Breast epithelium (tissue), 4 donors: ENCODE measurements at regions not wholly inside any gene's neighbourhood (a gene's known extent, or its start where the extent isn't known, plus 50 kb on each side); places are given as distances from the start of the nearest gene placed in this dataset.

Experiments
- DNase-seq, 2 donors: peaks; one replicate each; pipeline ENCODE4 v3.0.0-alpha.2; 2019; ENCODE audit warnings: low spot score in 2 of 2
- H3K27ac ChIP-seq, 2 donors: fragments of 200-600 bp; sonication (generic) in 1 of 2; one replicate each; pipeline ENCODE4 v1.5.1; 2016 to 2019; ENCODE audit warnings: mild to moderate bottlenecking in 1 of 2
- H3K27me3 ChIP-seq, 2 donors: fragments of 200-600 bp; sonication (generic) in 1 of 2; one replicate each; pipeline versions ENCODE4 v1.5.1 to v1.6.0; 2017 to 2019; ENCODE audit warnings: control low read depth in 1 of 2, mild to moderate bottlenecking in 1 of 2
- H3K36me3 ChIP-seq: fragments of 200-600 bp; one replicate; pipeline ENCODE4 v1.5.1; 2019
- H3K4me1 ChIP-seq, 2 donors: fragments of 200-600 bp; sonication (generic); one replicate each; pipeline ENCODE4 v1.5.1; 2016 to 2019; ENCODE audit warnings: control low read depth in 1 of 2
- H3K4me3 ChIP-seq, 3 donors: fragments of 200-600 bp; sonication (generic); 1 replicate in 2 of 3; 2 replicates in 1 of 3; pipeline ENCODE4 v1.5.1; 2016 to 2019; ENCODE audit warnings: mild to moderate bottlenecking in 3 of 3, moderate library complexity in 2 of 3
- H3K9me3 ChIP-seq, 2 donors: fragments of 200-600 bp; sonication (generic) in 1 of 2; one replicate each; pipeline ENCODE4 v1.5.1; 2016 to 2019; ENCODE audit warnings: control low read depth in 1 of 2
- POLR2A ChIP-seq: fragments of 450-650 bp; IDR thresholded peaks from one replicate; pipeline ENCODE4 v1.6.1; 2016; ENCODE audit warnings: antibody characterized with exemption, mild to moderate bottlenecking, moderate library complexity
- POLR2AphosphoS5 ChIP-seq, 3 donors: sonication (generic); formaldehyde crosslinking; IDR thresholded peaks; one replicate each; pipeline ENCODE4 v1.6.1; 2017; ENCODE audit warnings: antibody characterized with exemption in 3 of 3
- intact Hi-C: fragments of 100-400 bp; cut with DNase I; formaldehyde crosslinking; loops from one replicate; pipeline ENCODE4 v1.15.1; 2023; ENCODE audit warnings: low total_unique reads
- TF ChIP-seq, protein P1 (sequence below), 3 donors: fragments of 450-650 bp; IDR thresholded peaks; one replicate each; pipeline ENCODE4 v1.5.1; 2016 to 2017; ENCODE audit warnings: antibody characterized with exemption in 3 of 3, mild to moderate bottlenecking in 3 of 3, moderate library complexity in 3 of 3

DNA sequence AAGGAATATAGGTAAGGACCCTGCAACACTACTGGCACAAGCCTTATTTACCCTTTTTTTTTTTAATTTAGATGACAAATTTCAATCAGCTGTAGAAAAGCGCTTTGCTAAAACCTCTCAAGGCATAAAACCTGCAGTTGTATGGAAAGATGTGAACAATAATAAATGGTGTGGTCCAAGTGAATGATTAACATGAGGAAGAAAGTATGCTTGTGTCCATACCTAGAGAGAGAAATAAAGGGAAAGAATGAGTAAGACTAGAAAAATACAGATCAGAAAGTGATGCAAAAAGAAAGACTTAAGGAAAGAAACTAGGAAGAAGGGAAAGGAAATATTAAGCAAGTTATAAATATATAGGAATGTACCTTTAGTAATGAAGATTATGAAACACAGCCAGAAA is 119.2 kb upstream of the SCN7A start:
- no peak for DNase-seq
- intact Hi-C loops = no loop called here
- Histone ChIP-seq H3K27me3 (no peaks in the 10 kb centered on the region), H3K4me3 (no peak overlapping the region), H3K27ac (no peak overlapping the region), H3K36me3 (no peaks in the 10 kb centered on the region), H3K9me3 (no peaks in the 10 kb centered on the region), H3K4me1 (no peaks in the 10 kb centered on the region)
- TF ChIP-seq, protein P1, sequence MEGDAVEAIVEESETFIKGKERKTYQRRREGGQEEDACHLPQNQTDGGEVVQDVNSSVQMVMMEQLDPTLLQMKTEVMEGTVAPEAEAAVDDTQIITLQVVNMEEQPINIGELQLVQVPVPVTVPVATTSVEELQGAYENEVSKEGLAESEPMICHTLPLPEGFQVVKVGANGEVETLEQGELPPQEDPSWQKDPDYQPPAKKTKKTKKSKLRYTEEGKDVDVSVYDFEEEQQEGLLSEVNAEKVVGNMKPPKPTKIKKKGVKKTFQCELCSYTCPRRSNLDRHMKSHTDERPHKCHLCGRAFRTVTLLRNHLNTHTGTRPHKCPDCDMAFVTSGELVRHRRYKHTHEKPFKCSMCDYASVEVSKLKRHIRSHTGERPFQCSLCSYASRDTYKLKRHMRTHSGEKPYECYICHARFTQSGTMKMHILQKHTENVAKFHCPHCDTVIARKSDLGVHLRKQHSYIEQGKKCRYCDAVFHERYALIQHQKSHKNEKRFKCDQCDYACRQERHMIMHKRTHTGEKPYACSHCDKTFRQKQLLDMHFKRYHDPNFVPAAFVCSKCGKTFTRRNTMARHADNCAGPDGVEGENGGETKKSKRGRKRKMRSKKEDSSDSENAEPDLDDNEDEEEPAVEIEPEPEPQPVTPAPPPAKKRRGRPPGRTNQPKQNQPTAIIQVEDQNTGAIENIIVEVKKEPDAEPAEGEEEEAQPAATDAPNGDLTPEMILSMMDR (IDR thresholded peaks at IDR 0.05) = no peak
- TF ChIP-seq POLR2A = no peak
- no peak for TF ChIP-seq POLR2AphosphoS5 (IDR thresholded peaks at IDR 0.05)

DNA sequence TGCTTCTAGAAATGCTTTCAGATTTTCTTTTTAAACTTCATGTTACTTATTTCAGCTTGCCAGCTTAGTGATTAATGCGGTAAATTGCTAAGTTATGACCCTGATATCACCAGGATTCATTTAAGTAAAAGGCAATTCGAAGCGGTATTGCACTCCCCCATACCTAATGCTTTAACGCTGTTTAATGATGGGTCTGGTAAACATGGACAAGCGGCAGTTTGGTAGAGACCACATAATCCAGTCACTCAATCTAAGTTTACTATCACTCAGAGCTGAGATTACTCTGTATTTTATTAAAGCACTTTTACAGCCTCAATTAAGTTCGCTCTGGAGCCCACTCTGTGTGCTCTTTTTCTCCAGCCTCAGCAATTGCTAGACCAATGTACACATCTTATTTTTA is 118.2 kb upstream of the SCN7A start:
- no peak for DNase-seq
- H3K4me1 ChIP-seq = no peaks in the 10 kb centered on the region
- TF ChIP-seq POLR2A (no peak), POLR2AphosphoS5 (IDR thresholded peaks at IDR 0.05) (no peak)
- TF ChIP-seq, protein P1 (IDR thresholded peaks at IDR 0.05) = no peak
- H3K9me3 ChIP-seq = no peaks in the 10 kb centered on the region
- H3K4me3 ChIP-seq = no peak overlapping the region
- H3K36me3 ChIP-seq = no peaks in the 10 kb centered on the region
- H3K27ac ChIP-seq = no peak overlapping the region
- intact Hi-C loops = no loop called here
- H3K27me3 ChIP-seq = no peaks in the 10 kb centered on the region

DNA sequence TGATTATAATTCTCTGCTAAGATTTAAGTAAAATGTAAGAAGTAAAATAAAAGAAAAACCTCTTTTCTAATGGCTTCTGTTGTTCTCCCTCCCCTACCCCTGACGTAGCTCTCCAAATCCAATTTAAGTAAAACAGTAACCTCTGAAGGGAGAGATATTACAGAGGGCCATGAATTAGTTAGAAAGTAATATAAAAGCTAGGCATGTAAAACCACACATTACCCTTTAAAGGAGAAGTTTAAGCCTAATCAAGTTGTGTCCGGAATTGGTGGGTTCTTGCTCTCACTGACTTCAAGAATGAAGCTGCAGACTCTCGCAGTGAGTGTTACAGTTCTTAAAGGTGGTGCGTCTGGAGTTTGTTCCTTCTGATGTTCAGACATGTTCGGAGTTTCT is 116.9 kb upstream of the SCN7A start:
- no peaks in the 10 kb centered on the region for H3K9me3 ChIP-seq
- H3K27ac ChIP-seq = no peak overlapping the region
- DNase-seq = no peak
- no peaks in the 10 kb centered on the region for H3K4me1 ChIP-seq
- no peaks in the 10 kb centered on the region for H3K27me3 ChIP-seq
- TF ChIP-seq, protein P1 (IDR thresholded peaks at IDR 0.05) = no peak
- TF ChIP-seq POLR2AphosphoS5 (IDR thresholded peaks at IDR 0.05) = no peak
- TF ChIP-seq POLR2A = no peak
- intact Hi-C loops = no loop called here
- no peaks in the 10 kb centered on the region for H3K36me3 ChIP-seq
- peak overlapping the region in 2 of 3 donors; percentile 16 to 31 for H3K4me3 ChIP-seq

DNA sequence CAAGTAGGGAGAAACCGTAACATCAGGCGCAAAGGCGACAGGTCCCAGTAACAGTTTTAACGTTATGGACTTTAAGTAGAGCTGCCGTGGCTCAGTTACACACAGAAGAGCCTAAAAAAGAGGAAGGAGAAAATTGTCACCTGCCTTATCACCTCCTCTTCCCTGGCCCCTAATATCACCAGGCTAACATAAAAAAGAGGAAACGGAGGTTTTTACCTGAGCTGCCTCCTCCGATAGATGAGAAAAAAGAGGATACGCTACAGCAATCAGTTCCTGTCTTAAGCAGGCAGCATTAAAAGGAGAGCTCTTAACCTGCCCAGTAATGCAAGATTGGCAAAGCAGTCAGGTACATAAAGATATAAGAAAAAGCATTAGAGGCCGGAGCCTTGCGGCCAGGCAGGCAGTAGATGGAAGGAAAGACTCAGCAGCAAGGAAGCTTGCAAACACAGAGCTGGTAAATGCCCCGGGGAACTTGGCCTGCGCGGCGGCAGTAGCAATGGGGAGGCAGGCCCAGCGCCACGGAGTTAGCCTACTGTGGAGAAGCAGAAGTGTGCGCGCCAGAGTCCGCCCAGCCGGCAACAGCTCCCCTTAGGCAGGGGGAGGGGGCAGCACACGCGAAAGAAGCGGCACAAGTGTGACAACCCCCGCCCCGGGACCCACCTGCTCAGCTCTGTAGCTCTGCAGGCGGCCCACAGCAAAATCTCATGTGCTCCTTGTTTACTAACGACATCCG is 116.3 kb upstream of the SCN7A start:
- no peak overlapping the region for H3K27ac ChIP-seq
- no peaks in the 10 kb centered on the region for H3K4me1 ChIP-seq
- no peaks in the 10 kb centered on the region for H3K27me3 ChIP-seq
- peak overlapping the region in 2 of 3 donors; percentile 16 to 31 for H3K4me3 ChIP-seq
- no peaks in the 10 kb centered on the region for H3K9me3 ChIP-seq
- DNase-seq = no peak
- no peaks in the 10 kb centered on the region for H3K36me3 ChIP-seq
- TF ChIP-seq, protein P1 (IDR thresholded peaks at IDR 0.05) = no peak
- TF ChIP-seq POLR2AphosphoS5 (IDR thresholded peaks at IDR 0.05) (no peak), POLR2A (no peak)
- intact Hi-C loops = no loop called here

DNA sequence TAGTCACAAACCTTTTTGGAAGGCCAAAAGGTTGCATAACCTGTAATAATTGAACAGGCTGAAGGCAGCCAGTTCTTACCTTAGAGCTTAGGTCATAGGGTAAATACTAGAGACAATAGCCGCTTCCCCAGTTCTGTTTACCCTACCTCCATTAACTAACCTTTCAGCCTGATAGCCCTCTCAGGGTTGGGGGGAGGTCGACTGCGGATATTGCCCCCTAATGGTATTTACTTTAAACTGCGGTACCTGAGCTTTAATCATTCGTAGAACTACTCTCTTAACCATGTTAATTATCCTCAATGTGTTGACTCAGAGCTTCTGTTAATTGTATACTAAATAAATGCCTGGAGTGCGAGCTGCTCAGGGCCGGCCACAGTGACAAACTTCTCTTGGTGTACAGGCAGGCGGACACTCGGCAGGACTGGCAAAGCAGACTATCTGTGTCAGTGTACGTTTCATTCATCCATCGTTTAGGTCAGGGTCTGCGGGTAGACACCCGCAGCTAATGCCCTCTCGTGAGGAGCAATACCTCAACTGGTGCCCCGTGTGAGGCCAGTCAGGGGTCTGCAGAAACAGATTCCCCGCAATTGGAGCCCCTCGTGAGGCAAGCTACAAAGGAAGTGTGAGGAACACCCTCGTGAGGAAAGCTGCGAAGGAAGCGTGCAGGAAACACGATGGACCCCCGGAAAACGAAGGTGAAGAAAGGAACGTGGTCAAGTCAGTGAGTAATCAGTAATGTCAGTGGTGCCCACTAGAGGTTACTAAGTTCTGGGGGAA is 115.3 kb upstream of the SCN7A start:
- Histone ChIP-seq H3K27me3 (no peaks in the 10 kb centered on the region), H3K27ac (no peak overlapping the region), H3K9me3 (no peaks in the 10 kb centered on the region), H3K4me1 (no peaks in the 10 kb centered on the region), H3K4me3 (no peak overlapping the region), H3K36me3 (no peaks in the 10 kb centered on the region)
- no peak for TF ChIP-seq POLR2AphosphoS5 (IDR thresholded peaks at IDR 0.05)
- no peak for TF ChIP-seq POLR2A
- TF ChIP-seq, protein P1 (IDR thresholded peaks at IDR 0.05) = no peak
- intact Hi-C loops = no loop called here
- DNase-seq = no peak
